WTC11 (cell line): ENCODE measurements at regions not wholly inside any gene's neighbourhood (a gene's known extent, or its start where the extent isn't known, plus 50 kb on each side); places are given as distances from the start of the nearest gene placed in this dataset.

Source experiments
- ATAC-seq: fragments of 200-7000 bp; cut with Tn5 transposase; 2 replicates; pipeline ENCODE4 v1.10.0; 2021; ENCODE audit warnings: mild to moderate bottlenecking, moderate library complexity
- CTCF ChIA-PET: fragments of 300-600 bp; sonication (Branson Sonifier 250); formaldehyde crosslinking; loops from one replicate; lab custom pipeline; 2021; ENCODE audit warnings: antibody characterized with exemption; lab: Charles Lee
- POLR2A ChIA-PET: fragments of 350-600 bp; sonication (Branson Sonifier 250); formaldehyde crosslinking; loops from one replicate; lab custom pipeline; 2021; ENCODE audit warnings: antibody characterized with exemption; lab: Charles Lee
- DNase-seq: peaks from one replicate; pipeline ENCODE4 v3.0.0; 2021; ENCODE audit warnings: low spot score
- H3K27ac Mint-ChIP-seq: 2 replicates; pipeline ENCODE4 v1.8.0; 2021; ENCODE audit warnings: mixed read lengths
- H3K27me3 Mint-ChIP-seq: 2 replicates; pipeline ENCODE4 v1.8.0; 2021; ENCODE audit warnings: low read depth, mild to moderate bottlenecking, moderate library complexity, mixed read lengths
- H3K36me3 Mint-ChIP-seq: 2 replicates; pipeline ENCODE4 v1.8.0; 2021; ENCODE audit warnings: mixed read lengths
- H3K4me1 Mint-ChIP-seq: 2 replicates; pipeline ENCODE4 v1.8.0; 2022; ENCODE audit warnings: mixed read lengths
- H3K4me3 Mint-ChIP-seq: 2 replicates; pipeline ENCODE4 v1.8.0; 2021; ENCODE audit warnings: mild to moderate bottlenecking, moderate library complexity, mixed read lengths
- H3K9me3 Mint-ChIP-seq: 2 replicates; pipeline ENCODE4 v1.8.0; 2021; ENCODE audit warnings: mixed read lengths
- ATF3 ChIP-seq: sonication (generic); formaldehyde crosslinking; conservative IDR thresholded peaks from 2 replicates; pipeline ENCODE4 v1.8.1; 2022; ENCODE audit warnings: mild to moderate bottlenecking, missing genetic modification reagents
- CBFB ChIP-seq: sonication (generic); formaldehyde crosslinking; IDR thresholded peaks from 2 replicates; pipeline ENCODE4 v1.8.1; 2022; ENCODE audit warnings: mild to moderate bottlenecking, low read depth, missing genetic modification reagents
- CREM ChIP-seq: sonication (generic); formaldehyde crosslinking; IDR thresholded peaks from 2 replicates; pipeline ENCODE4 v1.8.1; 2022; ENCODE audit warnings: mild to moderate bottlenecking, missing genetic modification reagents, moderate library complexity
- E2F1 ChIP-seq: sonication (generic); formaldehyde crosslinking; IDR thresholded peaks from 2 replicates; pipeline ENCODE4 v1.8.0; 2022; ENCODE audit warnings: mild to moderate bottlenecking, missing genetic modification reagents
- EMX1 ChIP-seq: fragments of 250-450 bp; sonication (Bioruptor Pico); IDR thresholded peaks from 2 replicates; pipeline ENCODE4 v1.8.0; 2021; ENCODE audit warnings: mild to moderate bottlenecking
- ETV6 ChIP-seq: sonication (generic); formaldehyde crosslinking; IDR thresholded peaks from 2 replicates; pipeline ENCODE4 v1.8.1; 2022; ENCODE audit warnings: mild to moderate bottlenecking, missing genetic modification reagents
- FOXJ3 ChIP-seq: sonication (generic); formaldehyde crosslinking; IDR thresholded peaks from 2 replicates; pipeline ENCODE4 v1.9.0; 2021; ENCODE audit warnings: missing genetic modification reagents, mild to moderate bottlenecking, borderline replicate concordance
- JUN ChIP-seq: sonication (generic); formaldehyde crosslinking; IDR thresholded peaks from 2 replicates; pipeline ENCODE4 v1.8.0; 2023; ENCODE audit warnings: mild to moderate bottlenecking, missing genetic modification reagents
- NFATC4 ChIP-seq: fragments of 250-450 bp; sonication (Bioruptor Pico); IDR thresholded peaks from 2 replicates; pipeline ENCODE4 v1.9.0; 2021; ENCODE audit warnings: mild to moderate bottlenecking
- PREB ChIP-seq: sonication (generic); formaldehyde crosslinking; IDR thresholded peaks from 2 replicates; pipeline ENCODE4 v1.8.1; 2022; ENCODE audit warnings: mild to moderate bottlenecking, missing genetic modification reagents, moderate library complexity, borderline replicate concordance
- RORB ChIP-seq: fragments of 250-450 bp; sonication (Bioruptor Pico); IDR thresholded peaks from 2 replicates; pipeline ENCODE4 v1.9.0; 2021; ENCODE audit warnings: mild to moderate bottlenecking
- ZBTB21 ChIP-seq: sonication (generic); formaldehyde crosslinking; IDR thresholded peaks from 2 replicates; pipeline ENCODE4 v1.8.1; 2023; ENCODE audit warnings: mild to moderate bottlenecking, missing genetic modification reagents, borderline replicate concordance
- ZNF263 ChIP-seq: sonication (generic); formaldehyde crosslinking; IDR thresholded peaks from 2 replicates; pipeline ENCODE4 v1.8.1; 2022; ENCODE audit warnings: low read depth, mild to moderate bottlenecking, moderate library complexity, missing genetic modification reagents
- ZNF425 ChIP-seq: fragments of 250-450 bp; sonication (Bioruptor Pico); conservative IDR thresholded peaks from 2 replicates; pipeline ENCODE4 v1.9.0; 2021; ENCODE audit warnings: mild to moderate bottlenecking
- ZNF532 ChIP-seq: fragments of 250-450 bp; sonication (Bioruptor Pico); IDR thresholded peaks from 2 replicates; pipeline ENCODE4 v1.9.0; 2021; ENCODE audit warnings: mild to moderate bottlenecking, borderline replicate concordance
- TF ChIP-seq, protein P1 (sequence below): fragments of 250-450 bp; sonication (Bioruptor Pico); IDR thresholded peaks from 2 replicates; pipeline ENCODE4 v1.9.0; 2021; ENCODE audit warnings: mild to moderate bottlenecking
- TF ChIP-seq, protein P2 (sequence below): sonication (generic); formaldehyde crosslinking; IDR thresholded peaks from 2 replicates; pipeline ENCODE4 v1.8.0; 2023; ENCODE audit warnings: missing genetic modification reagents, mild to moderate bottlenecking, borderline replicate concordance
- TF ChIP-seq, protein P3 (sequence below): sonication (generic); formaldehyde crosslinking; IDR thresholded peaks from 2 replicates; pipeline ENCODE4 v1.8.1; 2022; ENCODE audit warnings: low read depth, mild to moderate bottlenecking, moderate library complexity, missing genetic modification reagents, borderline replicate concordance
- TF ChIP-seq, protein P4 (sequence below): sonication (generic); formaldehyde crosslinking; IDR thresholded peaks from 2 replicates; pipeline ENCODE4 v1.8.0; 2022; ENCODE audit warnings: mild to moderate bottlenecking, missing genetic modification reagents

DNA sequence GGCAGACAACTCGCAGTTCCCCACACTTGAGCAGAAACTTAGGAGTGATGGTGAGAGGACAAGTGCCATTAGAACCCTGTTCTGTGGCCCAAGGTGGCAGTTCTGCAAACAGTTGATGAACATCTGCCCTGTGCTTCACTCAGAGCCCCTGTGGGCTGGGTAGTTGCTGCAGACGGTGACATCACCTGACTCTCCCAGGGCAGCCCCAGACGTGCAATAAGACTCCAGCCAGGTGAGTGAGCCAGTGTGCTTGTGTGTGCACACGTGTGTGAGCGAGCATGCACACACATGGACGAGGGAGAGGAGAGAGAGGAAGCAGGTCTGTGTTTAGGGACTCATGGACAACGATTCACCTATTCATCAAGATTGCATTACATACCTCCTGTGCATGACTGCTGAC, 136.0 kb upstream of the GLI2 start:
- peaks cover 9% of the 10 kb centered on the region for H3K27me3 Mint-ChIP-seq
- H3K9me3 Mint-ChIP-seq, result no peaks in the 10 kb centered on the region
- H3K4me3 Mint-ChIP-seq, result no peak overlapping the region
- no peaks in the 10 kb centered on the region for H3K36me3 Mint-ChIP-seq
- H3K27ac Mint-ChIP-seq, result no peak overlapping the region
- no peak for ATAC-seq
- CTCF ChIA-PET, result interaction anchor here (1.5 kb wide), 1 partner anchor 13 kb away, joined by 4 read pairs; no protein-coding TSS in a partner anchor
- POLR2A ChIA-PET, result no interaction called here
- no peak for DNase-seq
- H3K4me1 Mint-ChIP-seq, result peaks cover 24% of the 10 kb centered on the region
- TF ChIP-seq E2F1 (CRISPR knock-in tag), result no peak
- TF ChIP-seq, protein P1, sequence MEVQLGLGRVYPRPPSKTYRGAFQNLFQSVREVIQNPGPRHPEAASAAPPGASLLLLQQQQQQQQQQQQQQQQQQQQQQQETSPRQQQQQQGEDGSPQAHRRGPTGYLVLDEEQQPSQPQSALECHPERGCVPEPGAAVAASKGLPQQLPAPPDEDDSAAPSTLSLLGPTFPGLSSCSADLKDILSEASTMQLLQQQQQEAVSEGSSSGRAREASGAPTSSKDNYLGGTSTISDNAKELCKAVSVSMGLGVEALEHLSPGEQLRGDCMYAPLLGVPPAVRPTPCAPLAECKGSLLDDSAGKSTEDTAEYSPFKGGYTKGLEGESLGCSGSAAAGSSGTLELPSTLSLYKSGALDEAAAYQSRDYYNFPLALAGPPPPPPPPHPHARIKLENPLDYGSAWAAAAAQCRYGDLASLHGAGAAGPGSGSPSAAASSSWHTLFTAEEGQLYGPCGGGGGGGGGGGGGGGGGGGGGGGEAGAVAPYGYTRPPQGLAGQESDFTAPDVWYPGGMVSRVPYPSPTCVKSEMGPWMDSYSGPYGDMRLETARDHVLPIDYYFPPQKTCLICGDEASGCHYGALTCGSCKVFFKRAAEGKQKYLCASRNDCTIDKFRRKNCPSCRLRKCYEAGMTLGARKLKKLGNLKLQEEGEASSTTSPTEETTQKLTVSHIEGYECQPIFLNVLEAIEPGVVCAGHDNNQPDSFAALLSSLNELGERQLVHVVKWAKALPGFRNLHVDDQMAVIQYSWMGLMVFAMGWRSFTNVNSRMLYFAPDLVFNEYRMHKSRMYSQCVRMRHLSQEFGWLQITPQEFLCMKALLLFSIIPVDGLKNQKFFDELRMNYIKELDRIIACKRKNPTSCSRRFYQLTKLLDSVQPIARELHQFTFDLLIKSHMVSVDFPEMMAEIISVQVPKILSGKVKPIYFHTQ (CRISPR knock-in tag), result no peak
- no peak for TF ChIP-seq ZNF425 (CRISPR knock-in tag)
- no peak for TF ChIP-seq CREM (CRISPR knock-in tag)
- no peak for TF ChIP-seq ETV6
- no peak for TF ChIP-seq RORB (CRISPR knock-in tag)
- no peak for TF ChIP-seq FOXJ3 (CRISPR knock-in tag)
- TF ChIP-seq PREB, result no peak
- no peak for TF ChIP-seq ATF3
- TF ChIP-seq, protein P2, sequence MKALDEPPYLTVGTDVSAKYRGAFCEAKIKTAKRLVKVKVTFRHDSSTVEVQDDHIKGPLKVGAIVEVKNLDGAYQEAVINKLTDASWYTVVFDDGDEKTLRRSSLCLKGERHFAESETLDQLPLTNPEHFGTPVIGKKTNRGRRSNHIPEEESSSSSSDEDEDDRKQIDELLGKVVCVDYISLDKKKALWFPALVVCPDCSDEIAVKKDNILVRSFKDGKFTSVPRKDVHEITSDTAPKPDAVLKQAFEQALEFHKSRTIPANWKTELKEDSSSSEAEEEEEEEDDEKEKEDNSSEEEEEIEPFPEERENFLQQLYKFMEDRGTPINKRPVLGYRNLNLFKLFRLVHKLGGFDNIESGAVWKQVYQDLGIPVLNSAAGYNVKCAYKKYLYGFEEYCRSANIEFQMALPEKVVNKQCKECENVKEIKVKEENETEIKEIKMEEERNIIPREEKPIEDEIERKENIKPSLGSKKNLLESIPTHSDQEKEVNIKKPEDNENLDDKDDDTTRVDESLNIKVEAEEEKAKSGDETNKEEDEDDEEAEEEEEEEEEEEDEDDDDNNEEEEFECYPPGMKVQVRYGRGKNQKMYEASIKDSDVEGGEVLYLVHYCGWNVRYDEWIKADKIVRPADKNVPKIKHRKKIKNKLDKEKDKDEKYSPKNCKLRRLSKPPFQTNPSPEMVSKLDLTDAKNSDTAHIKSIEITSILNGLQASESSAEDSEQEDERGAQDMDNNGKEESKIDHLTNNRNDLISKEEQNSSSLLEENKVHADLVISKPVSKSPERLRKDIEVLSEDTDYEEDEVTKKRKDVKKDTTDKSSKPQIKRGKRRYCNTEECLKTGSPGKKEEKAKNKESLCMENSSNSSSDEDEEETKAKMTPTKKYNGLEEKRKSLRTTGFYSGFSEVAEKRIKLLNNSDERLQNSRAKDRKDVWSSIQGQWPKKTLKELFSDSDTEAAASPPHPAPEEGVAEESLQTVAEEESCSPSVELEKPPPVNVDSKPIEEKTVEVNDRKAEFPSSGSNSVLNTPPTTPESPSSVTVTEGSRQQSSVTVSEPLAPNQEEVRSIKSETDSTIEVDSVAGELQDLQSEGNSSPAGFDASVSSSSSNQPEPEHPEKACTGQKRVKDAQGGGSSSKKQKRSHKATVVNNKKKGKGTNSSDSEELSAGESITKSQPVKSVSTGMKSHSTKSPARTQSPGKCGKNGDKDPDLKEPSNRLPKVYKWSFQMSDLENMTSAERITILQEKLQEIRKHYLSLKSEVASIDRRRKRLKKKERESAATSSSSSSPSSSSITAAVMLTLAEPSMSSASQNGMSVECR (CRISPR knock-in tag), result no peak
- no peak for TF ChIP-seq ZNF532 (CRISPR knock-in tag)
- TF ChIP-seq CBFB, result no peak
- no peak for TF ChIP-seq ZBTB21 (CRISPR knock-in tag)
- TF ChIP-seq EMX1 (CRISPR knock-in tag), result no peak
- TF ChIP-seq ZNF263 (CRISPR knock-in tag), result no peak
- TF ChIP-seq NFATC4 (CRISPR knock-in tag), result no peak
- no peak for TF ChIP-seq JUN (CRISPR knock-in tag)
- TF ChIP-seq, protein P3, sequence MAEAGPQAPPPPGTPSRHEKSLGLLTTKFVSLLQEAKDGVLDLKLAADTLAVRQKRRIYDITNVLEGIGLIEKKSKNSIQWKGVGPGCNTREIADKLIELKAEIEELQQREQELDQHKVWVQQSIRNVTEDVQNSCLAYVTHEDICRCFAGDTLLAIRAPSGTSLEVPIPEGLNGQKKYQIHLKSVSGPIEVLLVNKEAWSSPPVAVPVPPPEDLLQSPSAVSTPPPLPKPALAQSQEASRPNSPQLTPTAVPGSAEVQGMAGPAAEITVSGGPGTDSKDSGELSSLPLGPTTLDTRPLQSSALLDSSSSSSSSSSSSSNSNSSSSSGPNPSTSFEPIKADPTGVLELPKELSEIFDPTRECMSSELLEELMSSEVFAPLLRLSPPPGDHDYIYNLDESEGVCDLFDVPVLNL (CRISPR knock-in tag), result no peak
- TF ChIP-seq, protein P4, sequence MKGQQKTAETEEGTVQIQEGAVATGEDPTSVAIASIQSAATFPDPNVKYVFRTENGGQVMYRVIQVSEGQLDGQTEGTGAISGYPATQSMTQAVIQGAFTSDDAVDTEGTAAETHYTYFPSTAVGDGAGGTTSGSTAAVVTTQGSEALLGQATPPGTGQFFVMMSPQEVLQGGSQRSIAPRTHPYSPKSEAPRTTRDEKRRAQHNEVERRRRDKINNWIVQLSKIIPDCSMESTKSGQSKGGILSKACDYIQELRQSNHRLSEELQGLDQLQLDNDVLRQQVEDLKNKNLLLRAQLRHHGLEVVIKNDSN (CRISPR knock-in tag), result no peak
